ENCODE measurements at regions not wholly inside any gene's neighbourhood (a gene's known extent, or its start where the extent isn't known, plus 50 kb on each side); places are given as distances from the start of the nearest gene placed in this dataset.

DNA sequence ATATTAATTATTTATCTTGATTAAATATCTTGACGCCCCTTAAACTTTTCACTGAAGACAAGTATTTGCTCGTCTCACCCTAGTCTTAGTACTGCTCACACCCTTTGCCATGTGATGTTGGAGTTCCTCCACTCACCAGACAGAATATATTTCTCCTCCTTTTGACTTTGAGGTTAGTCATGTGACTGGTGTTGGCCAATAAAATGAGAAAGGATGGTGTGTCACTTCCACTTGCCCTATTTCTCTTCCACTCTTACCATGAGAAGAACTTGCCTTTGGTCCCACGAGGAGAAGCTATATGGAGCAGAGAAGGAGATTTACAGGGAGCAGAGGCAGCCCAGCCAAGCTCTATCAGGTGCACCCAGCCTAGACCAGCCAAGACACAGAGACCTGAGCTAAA is 64.9 kb upstream of the TAB2 start (continued):
- TF ChIP-seq, protein P1, sequence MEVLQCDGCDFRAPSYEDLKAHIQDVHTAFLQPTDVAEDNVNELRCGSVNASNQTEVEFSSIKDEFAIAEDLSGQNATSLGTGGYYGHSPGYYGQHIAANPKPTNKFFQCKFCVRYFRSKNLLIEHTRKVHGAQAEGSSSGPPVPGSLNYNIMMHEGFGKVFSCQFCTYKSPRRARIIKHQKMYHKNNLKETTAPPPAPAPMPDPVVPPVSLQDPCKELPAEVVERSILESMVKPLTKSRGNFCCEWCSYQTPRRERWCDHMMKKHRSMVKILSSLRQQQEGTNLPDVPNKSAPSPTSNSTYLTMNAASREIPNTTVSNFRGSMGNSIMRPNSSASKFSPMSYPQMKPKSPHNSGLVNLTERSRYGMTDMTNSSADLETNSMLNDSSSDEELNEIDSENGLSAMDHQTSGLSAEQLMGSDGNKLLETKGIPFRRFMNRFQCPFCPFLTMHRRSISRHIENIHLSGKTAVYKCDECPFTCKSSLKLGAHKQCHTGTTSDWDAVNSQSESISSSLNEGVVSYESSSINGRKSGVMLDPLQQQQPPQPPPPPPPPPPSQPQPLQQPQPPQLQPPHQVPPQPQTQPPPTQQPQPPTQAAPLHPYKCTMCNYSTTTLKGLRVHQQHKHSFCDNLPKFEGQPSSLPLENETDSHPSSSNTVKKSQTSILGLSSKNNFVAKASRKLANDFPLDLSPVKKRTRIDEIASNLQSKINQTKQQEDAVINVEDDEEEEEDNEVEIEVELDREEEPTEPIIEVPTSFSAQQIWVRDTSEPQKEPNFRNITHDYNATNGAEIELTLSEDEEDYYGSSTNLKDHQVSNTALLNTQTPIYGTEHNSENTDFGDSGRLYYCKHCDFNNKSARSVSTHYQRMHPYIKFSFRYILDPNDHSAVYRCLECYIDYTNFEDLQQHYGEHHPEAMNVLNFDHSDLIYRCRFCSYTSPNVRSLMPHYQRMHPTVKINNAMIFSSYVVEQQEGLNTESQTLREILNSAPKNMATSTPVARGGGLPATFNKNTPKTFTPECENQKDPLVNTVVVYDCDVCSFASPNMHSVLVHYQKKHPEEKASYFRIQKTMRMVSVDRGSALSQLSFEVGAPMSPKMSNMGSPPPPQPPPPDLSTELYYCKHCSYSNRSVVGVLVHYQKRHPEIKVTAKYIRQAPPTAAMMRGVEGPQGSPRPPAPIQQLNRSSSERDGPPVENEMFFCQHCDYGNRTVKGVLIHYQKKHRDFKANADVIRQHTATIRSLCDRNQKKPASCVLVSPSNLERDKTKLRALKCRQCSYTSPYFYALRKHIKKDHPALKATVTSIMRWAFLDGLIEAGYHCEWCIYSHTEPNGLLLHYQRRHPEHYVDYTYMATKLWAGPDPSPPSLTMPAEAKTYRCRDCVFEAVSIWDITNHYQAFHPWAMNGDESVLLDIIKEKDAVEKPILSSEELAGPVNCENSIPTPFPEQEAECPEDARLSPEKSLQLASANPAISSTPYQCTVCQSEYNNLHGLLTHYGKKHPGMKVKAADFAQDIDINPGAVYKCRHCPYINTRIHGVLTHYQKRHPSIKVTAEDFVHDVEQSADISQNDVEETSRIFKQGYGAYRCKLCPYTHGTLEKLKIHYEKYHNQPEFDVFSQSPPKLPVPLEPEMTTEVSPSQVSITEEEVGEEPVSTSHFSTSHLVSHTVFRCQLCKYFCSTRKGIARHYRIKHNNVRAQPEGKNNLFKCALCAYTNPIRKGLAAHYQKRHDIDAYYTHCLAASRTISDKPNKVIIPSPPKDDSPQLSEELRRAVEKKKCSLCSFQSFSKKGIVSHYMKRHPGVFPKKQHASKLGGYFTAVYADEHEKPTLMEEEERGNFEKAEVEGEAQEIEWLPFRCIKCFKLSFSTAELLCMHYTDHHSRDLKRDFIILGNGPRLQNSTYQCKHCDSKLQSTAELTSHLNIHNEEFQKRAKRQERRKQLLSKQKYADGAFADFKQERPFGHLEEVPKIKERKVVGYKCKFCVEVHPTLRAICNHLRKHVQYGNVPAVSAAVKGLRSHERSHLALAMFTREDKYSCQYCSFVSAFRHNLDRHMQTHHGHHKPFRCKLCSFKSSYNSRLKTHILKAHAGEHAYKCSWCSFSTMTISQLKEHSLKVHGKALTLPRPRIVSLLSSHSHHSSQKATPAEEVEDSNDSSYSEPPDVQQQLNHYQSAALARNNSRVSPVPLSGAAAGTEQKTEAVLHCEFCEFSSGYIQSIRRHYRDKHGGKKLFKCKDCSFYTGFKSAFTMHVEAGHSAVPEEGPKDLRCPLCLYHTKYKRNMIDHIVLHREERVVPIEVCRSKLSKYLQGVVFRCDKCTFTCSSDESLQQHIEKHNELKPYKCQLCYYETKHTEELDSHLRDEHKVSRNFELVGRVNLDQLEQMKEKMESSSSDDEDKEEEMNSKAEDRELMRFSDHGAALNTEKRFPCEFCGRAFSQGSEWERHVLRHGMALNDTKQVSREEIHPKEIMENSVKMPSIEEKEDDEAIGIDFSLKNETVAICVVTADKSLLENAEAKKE (CRISPR knock-in tag; IDR thresholded peaks at IDR 0.05), result no peak

DNA sequence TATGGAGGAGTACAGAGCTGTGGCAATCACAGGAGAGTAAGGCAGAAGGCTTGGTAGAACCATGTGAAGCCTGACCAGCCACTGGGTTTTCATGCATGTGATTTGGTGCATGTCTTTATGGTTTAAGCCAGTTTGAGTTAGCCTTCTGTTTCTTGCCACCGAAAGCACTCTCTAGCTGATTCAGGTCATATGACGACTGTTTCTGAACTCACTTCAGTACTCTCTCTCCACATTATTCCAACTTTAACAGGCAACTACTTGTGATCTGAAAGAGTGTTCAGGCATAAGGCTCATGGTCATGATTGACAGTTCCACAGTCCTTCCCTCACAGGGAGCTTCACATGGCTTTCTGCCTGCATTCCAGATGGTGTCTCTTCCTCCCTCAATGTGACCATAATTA is 63.3 kb upstream of the TAB2 start:
- Histone ChIP-seq H3K36me3 (ENCODE audit: insufficient read depth) (no peaks in the 10 kb centered on the region), H3K79me2 (replicated peaks; ENCODE audit: insufficient read depth) (no peaks in the 10 kb centered on the region), H4K20me1 (replicated peaks; ENCODE audit: insufficient read depth) (no peaks in the 10 kb centered on the region), H3K4me3 (no peak overlapping the region), H3K9me2 (ENCODE audit: insufficient read depth) (peaks cover 5% of the 10 kb centered on the region; the same call in 1 of the 2 replicates), H2AFZ (no peak overlapping the region), H3K27me3 (ENCODE audit: insufficient read depth) (no peaks in the 10 kb centered on the region), H3K4me2 (no peak overlapping the region), H3F3A (replicated peaks; ENCODE audit: low read depth) (no peaks in the 10 kb centered on the region), H3K27ac (ENCODE audit: low read depth) (no peak overlapping the region), H3K4me1 (ENCODE audit: insufficient read depth) (no peaks in the 10 kb centered on the region)
- Mint-ChIP-seq H3K4me1 (no peaks in the 10 kb centered on the region; the same call in 2 of the 3 replicates), H3K9me3 (no peaks in the 10 kb centered on the region), H3K36me3 (ENCODE audit: low read depth) (no peaks in the 10 kb centered on the region), H3K27me3 (ENCODE audit: insufficient read depth, low read depth, poor library complexity) (peaks cover 2% of the 10 kb centered on the region), H3K4me3 (no peak overlapping the region), H3K27ac (no peak overlapping the region)
- ATAC-seq (no peak), DNase-seq (ENCODE audit: low spot score) (no peak)
- TF ChIP-seq ZNF331 (CRISPR knock-in tag; IDR thresholded peaks at IDR 0.05; ENCODE audit: low read depth) (no peak), EZH2 (IDR thresholded peaks at IDR 0.05; ENCODE audit: low read depth, unreplicated experiment) (no peak), NANOG (IDR thresholded peaks at IDR 0.05; ENCODE audit: borderline replicate concordance) (no peak), JUNB (IDR thresholded peaks at IDR 0.05; ENCODE audit: unreplicated experiment) (no peak), STAT1 (IDR thresholded peaks at IDR 0.05; ENCODE audit: unreplicated experiment) (no peak)
- TF ChIP-seq, protein P1 (CRISPR knock-in tag; IDR thresholded peaks at IDR 0.05), result no peak
- TF ChIP-seq, protein P2, sequence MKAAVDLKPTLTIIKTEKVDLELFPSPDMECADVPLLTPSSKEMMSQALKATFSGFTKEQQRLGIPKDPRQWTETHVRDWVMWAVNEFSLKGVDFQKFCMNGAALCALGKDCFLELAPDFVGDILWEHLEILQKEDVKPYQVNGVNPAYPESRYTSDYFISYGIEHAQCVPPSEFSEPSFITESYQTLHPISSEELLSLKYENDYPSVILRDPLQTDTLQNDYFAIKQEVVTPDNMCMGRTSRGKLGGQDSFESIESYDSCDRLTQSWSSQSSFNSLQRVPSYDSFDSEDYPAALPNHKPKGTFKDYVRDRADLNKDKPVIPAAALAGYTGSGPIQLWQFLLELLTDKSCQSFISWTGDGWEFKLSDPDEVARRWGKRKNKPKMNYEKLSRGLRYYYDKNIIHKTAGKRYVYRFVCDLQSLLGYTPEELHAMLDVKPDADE (IDR thresholded peaks at IDR 0.05), result no peak
